Parathyroid adenoma (tissue), 2 donors: ENCODE measurements at regions not wholly inside any gene's neighbourhood (a gene's known extent, or its start where the extent isn't known, plus 50 kb on each side); places are given as distances from the start of the nearest gene placed in this dataset.

Experiments used
- H2AFZ ChIP-seq: fragments of 300-600 bp; sonication (generic); one replicate; pipeline ENCODE4 v1.7.0; 2017; ENCODE audit warnings: antibody characterized with exemption, mild to moderate bottlenecking
- H3K27ac ChIP-seq: fragments of 300-600 bp; sonication (generic); one replicate; pipeline ENCODE4 v1.7.0; 2017
- H3K27me3 ChIP-seq: fragments of 300-600 bp; sonication (generic); one replicate; pipeline ENCODE4 v1.7.0; 2017; ENCODE audit warnings: low read length; ENCODE audit not compliant: control insufficient read depth, insufficient read depth
- H3K36me3 ChIP-seq: fragments of 300-600 bp; sonication (generic); one replicate; pipeline ENCODE4 v1.7.0; 2017; ENCODE audit warnings: low read length; ENCODE audit not compliant: control insufficient read depth, insufficient read depth
- H3K4me1 ChIP-seq: fragments of 300-600 bp; sonication (generic); one replicate; pipeline ENCODE4 v1.7.0; 2017; ENCODE audit warnings: control low read depth
- H3K4me2 ChIP-seq: fragments of 300-600 bp; sonication (generic); one replicate; pipeline ENCODE4 v1.7.0; 2017; ENCODE audit warnings: low read length
- H3K4me3 ChIP-seq: fragments of 300-600 bp; sonication (generic); one replicate; pipeline ENCODE4 v1.7.0; 2017; ENCODE audit warnings: low read depth, low read length
- H3K79me2 ChIP-seq: fragments of 300-600 bp; sonication (generic); one replicate; pipeline ENCODE4 v1.7.0; 2017; ENCODE audit warnings: control low read depth
- H3K9ac ChIP-seq: fragments of 300-600 bp; sonication (generic); one replicate; pipeline ENCODE4 v1.7.0; 2017; ENCODE audit warnings: mild to moderate bottlenecking
- H3K9me3 ChIP-seq: fragments of 300-600 bp; sonication (generic); one replicate; pipeline ENCODE4 v1.7.0; 2017; ENCODE audit warnings: low read length; ENCODE audit not compliant: control insufficient read depth
- CTCF ChIP-seq: fragments of 300-600 bp; sonication (generic); IDR thresholded peaks from one replicate; pipeline ENCODE4 v1.7.0; 2017; ENCODE audit warnings: antibody characterized with exemption, mild to moderate bottlenecking
- donor health status: primary hyperparathyroidism.

- Histone ChIP-seq H3K4me2 (no peak overlapping the region), H3K4me3 (no peak overlapping the region), H3K4me1 (no peaks in the 10 kb centered on the region), H3K9me3 (no peaks in the 10 kb centered on the region), H3K79me2 (no peaks in the 10 kb centered on the region), H3K36me3 (no peaks in the 10 kb centered on the region), H3K27me3 (no peaks in the 10 kb centered on the region), H3K9ac (no peak overlapping the region), H2AFZ (no peak overlapping the region), H3K27ac (no peak overlapping the region)
- TF ChIP-seq CTCF: no peak
These were observed 391.7 kb upstream of the SHH start for GRCh38 chr7:156203923-156204322.

- Histone ChIP-seq H3K27ac (no peak overlapping the region), H3K9ac (no peak overlapping the region), H3K4me1 (no peaks in the 10 kb centered on the region), H3K9me3 (no peaks in the 10 kb centered on the region), H3K36me3 (no peaks in the 10 kb centered on the region), H3K4me2 (no peak overlapping the region), H2AFZ (no peak overlapping the region), H3K79me2 (no peaks in the 10 kb centered on the region), H3K27me3 (no peaks in the 10 kb centered on the region), H3K4me3 (no peak overlapping the region)
- no peak for TF ChIP-seq CTCF
These were observed 386.0 kb upstream of the SHH start for GRCh38 chr7:156198277-156198676.

- no peak for TF ChIP-seq CTCF
- no peaks in the 10 kb centered on the region for H3K27me3 ChIP-seq
- no peak overlapping the region for H2AFZ ChIP-seq
- no peak overlapping the region for H3K4me2 ChIP-seq
- H3K79me2 ChIP-seq: no peaks in the 10 kb centered on the region
- H3K9ac ChIP-seq: no peak overlapping the region
- no peaks in the 10 kb centered on the region for H3K36me3 ChIP-seq
- H3K9me3 ChIP-seq: no peaks in the 10 kb centered on the region
- no peak overlapping the region for H3K27ac ChIP-seq
- no peak overlapping the region for H3K4me3 ChIP-seq
- H3K4me1 ChIP-seq: no peaks in the 10 kb centered on the region
These were observed 384.4 kb upstream of the SHH start for GRCh38 chr7:156196649-156197048.

- H3K27ac ChIP-seq: no peak overlapping the region
- no peaks in the 10 kb centered on the region for H3K79me2 ChIP-seq
- no peaks in the 10 kb centered on the region for H3K9me3 ChIP-seq
- no peak overlapping the region for H2AFZ ChIP-seq
- no peak for TF ChIP-seq CTCF
- no peaks in the 10 kb centered on the region for H3K36me3 ChIP-seq
- H3K4me2 ChIP-seq: no peak overlapping the region
- H3K9ac ChIP-seq: no peak overlapping the region
- no peaks in the 10 kb centered on the region for H3K27me3 ChIP-seq
- no peak overlapping the region for H3K4me3 ChIP-seq
- H3K4me1 ChIP-seq: no peaks in the 10 kb centered on the region
These were observed 383.0 kb upstream of the SHH start for GRCh38 chr7:156195276-156195675.

GRCh38 chr7:156194813-156195212 lies 382.6 kb upstream of the SHH start:
- no peaks in the 10 kb centered on the region for H3K9me3 ChIP-seq
- no peak overlapping the region for H3K9ac ChIP-seq

More at GRCh38 chr7:156194813-156195212, 382.6 kb upstream of the SHH start:
- Histone ChIP-seq H3K36me3 (no peaks in the 10 kb centered on the region), H3K4me2 (no peak overlapping the region), H3K79me2 (no peaks in the 10 kb centered on the region), H3K27ac (no peak overlapping the region), H2AFZ (no peak overlapping the region), H3K27me3 (no peaks in the 10 kb centered on the region), H3K4me1 (no peaks in the 10 kb centered on the region), H3K4me3 (no peak overlapping the region)
- TF ChIP-seq CTCF: no peak
